Lung (tissue), 11 donors: ENCODE measurements at regions not wholly inside any gene's neighbourhood (a gene's known extent, or its start where the extent isn't known, plus 50 kb on each side); places are given as distances from the start of the nearest gene placed in this dataset.

Experiments used
- ATAC-seq: fragments of 200-7000 bp; cut with Tn5 transposase; one replicate; pipeline ENCODE4 v1.9.1; 2020; ENCODE audit warnings: moderate number of reproducible peaks; ENCODE audit not compliant: insufficient read depth, low FRiP score
- DNase-seq, 3 donors: peaks; one replicate each; pipeline ENCODE4 v3.0.0-alpha.2; 2013 to 2017
- H3K27ac ChIP-seq, 2 donors: one replicate each; pipeline ENCODE4 v1.5.1; 2013; ENCODE audit warnings: mild to moderate bottlenecking in 2 of 2, moderate library complexity in 2 of 2, control low read depth in 1 of 2, inconsistent platforms in 1 of 2, low read depth in 1 of 2, low read length in 1 of 2
- H3K27me3 ChIP-seq, 3 donors: one replicate each; pipeline ENCODE4 v1.5.1; 2013; ENCODE audit warnings: low read length in 2 of 3; ENCODE audit not compliant: control insufficient read depth in 3 of 3, insufficient read depth in 3 of 3
- H3K36me3 ChIP-seq, 4 donors: one replicate each; pipeline ENCODE4 v1.5.1; 2013; ENCODE audit warnings: low read length in 4 of 4, mild to moderate bottlenecking in 1 of 4, moderate library complexity in 1 of 4; ENCODE audit not compliant: control insufficient read depth in 4 of 4, insufficient read depth in 4 of 4
- H3K4me1 ChIP-seq, 5 donors: one replicate each; pipeline ENCODE4 v1.5.1; 2013; ENCODE audit warnings: low read length in 5 of 5, mild to moderate bottlenecking in 2 of 5, moderate library complexity in 1 of 5; ENCODE audit not compliant: control insufficient read depth in 5 of 5, insufficient read depth in 5 of 5
- H3K4me3 ChIP-seq: one replicate; pipeline ENCODE4 v1.5.1; 2013; ENCODE audit warnings: mild to moderate bottlenecking, control low read depth, moderate library complexity
- H3K9ac ChIP-seq, 2 donors: one replicate each; pipeline ENCODE4 v1.5.1; 2013; ENCODE audit warnings: low read length in 2 of 2, control low read depth in 1 of 2; ENCODE audit not compliant: insufficient read depth in 1 of 2
- H3K9me3 ChIP-seq, 4 donors: one replicate each; pipeline ENCODE4 v1.5.1; 2013; ENCODE audit warnings: low read length in 3 of 4, mild to moderate bottlenecking in 1 of 4, moderate library complexity in 1 of 4; ENCODE audit not compliant: control insufficient read depth in 4 of 4, insufficient read depth in 3 of 4
- WGBS, 2 donors: extraction: QIAGEN DNeasy Blood & Tissue Kit; methylation state at CpG; one replicate each; pipeline ENCODE4 v1.1.7; 2013; 5-methylcytosine and 5-hydroxymethylcytosine counted together
- TF ChIP-seq, protein P1 (sequence below): IDR thresholded peaks from 2 replicates; pipeline ENCODE4 v1.5.1; 2012; ENCODE audit warnings: mild to moderate bottlenecking; ENCODE audit errors: control extremely low read depth, extremely low read depth
- donor health status: control.
- donor health status: control.
- donor health status: Bipolar disorder and iron deficiency.
- donor health status: healthy.
- donor health status: DM: yes; HTN: yes; CAD: no.

DNA sequence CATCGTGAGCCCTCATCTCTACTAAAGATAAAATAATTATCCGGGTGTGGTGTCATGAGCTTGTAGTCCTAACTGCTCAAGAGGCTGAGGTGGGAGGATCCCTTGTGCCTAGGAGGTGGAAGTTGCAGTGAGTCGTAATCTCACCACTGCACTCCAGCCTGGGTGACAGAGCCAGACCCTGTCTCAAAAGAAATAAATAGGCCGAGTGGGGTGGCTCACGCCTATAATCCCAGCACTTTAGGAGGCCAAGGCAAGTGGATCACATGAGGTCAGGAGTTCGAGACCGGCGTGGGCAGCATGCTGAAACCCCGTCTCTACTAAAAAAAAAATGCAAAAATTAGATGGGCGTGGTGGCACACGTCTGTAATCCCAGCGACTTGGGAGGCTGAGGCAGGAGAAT, 70.9 kb downstream of the RESF1 start:
- ATAC-seq (no peak), DNase-seq (no peak)
- TF ChIP-seq, protein P1, sequence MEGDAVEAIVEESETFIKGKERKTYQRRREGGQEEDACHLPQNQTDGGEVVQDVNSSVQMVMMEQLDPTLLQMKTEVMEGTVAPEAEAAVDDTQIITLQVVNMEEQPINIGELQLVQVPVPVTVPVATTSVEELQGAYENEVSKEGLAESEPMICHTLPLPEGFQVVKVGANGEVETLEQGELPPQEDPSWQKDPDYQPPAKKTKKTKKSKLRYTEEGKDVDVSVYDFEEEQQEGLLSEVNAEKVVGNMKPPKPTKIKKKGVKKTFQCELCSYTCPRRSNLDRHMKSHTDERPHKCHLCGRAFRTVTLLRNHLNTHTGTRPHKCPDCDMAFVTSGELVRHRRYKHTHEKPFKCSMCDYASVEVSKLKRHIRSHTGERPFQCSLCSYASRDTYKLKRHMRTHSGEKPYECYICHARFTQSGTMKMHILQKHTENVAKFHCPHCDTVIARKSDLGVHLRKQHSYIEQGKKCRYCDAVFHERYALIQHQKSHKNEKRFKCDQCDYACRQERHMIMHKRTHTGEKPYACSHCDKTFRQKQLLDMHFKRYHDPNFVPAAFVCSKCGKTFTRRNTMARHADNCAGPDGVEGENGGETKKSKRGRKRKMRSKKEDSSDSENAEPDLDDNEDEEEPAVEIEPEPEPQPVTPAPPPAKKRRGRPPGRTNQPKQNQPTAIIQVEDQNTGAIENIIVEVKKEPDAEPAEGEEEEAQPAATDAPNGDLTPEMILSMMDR: no peak
- Histone ChIP-seq H3K9me3 (no peaks in the 10 kb centered on the region), H3K4me3 (no peak overlapping the region), H3K27me3 (no peaks in the 10 kb centered on the region), H3K27ac (no peak overlapping the region), H3K4me1 (peaks cover 0 to 12% (median 7%) of the 10 kb centered on the region in 5 donors), H3K9ac (no peak overlapping the region), H3K36me3 (no peaks in the 10 kb centered on the region)
- WGBS, 2 donors: 95 to 96% methylated on average over 12 of the region's 12 CpGs

DNA sequence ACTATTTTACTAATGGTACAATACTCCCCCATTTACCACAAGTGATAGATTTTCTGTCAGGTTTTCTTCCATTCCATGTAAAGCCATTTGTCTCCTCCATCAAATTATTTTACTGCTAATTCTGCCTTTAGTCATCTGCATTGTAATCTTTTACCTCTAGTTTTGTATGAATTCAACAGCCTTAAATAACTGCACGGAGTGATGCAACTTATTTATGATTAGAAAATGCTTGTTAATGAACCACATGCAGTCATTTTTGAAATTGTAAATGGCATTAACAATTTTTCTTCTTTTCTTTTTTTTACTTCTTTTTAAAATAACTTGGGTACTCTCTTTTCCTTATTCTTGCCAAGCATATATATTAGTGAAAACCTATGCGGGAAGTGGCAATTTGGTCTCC, 71.5 kb downstream of the RESF1 start:
- 47 to 57% methylated on average over 2 of the region's 2 CpGs for WGBS, 2 donors
- H3K4me1 ChIP-seq: peaks cover 0 to 12% (median 7%) of the 10 kb centered on the region in 5 donors
- ATAC-seq: no peak

DNA sequence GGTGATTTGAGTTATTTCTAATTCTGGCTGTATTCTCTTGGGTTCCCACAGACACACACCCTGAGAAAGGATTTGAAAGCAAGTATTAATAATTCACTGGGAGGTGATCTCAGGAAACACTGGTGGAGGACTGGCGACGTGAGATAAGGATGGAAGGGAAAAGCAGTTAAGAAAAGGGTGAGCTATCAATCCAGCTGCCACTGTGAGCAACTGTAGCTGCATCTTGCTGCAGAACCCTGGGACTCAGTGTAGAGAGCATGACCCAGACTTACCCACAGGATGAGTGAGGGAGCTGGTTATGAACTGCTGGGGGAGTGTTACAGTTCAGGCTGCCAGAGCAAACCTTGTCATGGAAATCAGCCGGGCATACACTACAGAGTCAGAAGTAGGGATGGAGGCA, 71.9 kb downstream of the RESF1 start:
- Histone ChIP-seq H3K27ac (no peak overlapping the region), H3K9ac (no peak overlapping the region), H3K27me3 (no peaks in the 10 kb centered on the region), H3K36me3 (no peaks in the 10 kb centered on the region), H3K4me3 (no peak overlapping the region), H3K4me1 (peaks cover 0 to 12% (median 7%) of the 10 kb centered on the region in 5 donors), H3K9me3 (no peaks in the 10 kb centered on the region)
- DNase-seq: no peak
- ATAC-seq: no peak
- 24 to 39% methylated on average over 3 of the region's 3 CpGs for WGBS, 2 donors
- TF ChIP-seq, protein P1: no peak

More for the DNA sequence above, 71.5 kb downstream of the RESF1 start:
- no peak overlapping the region for H3K27ac ChIP-seq
- H3K9ac ChIP-seq: no peak overlapping the region
- H3K36me3 ChIP-seq: no peaks in the 10 kb centered on the region
- no peak for DNase-seq
- H3K9me3 ChIP-seq: no peaks in the 10 kb centered on the region
- no peak overlapping the region for H3K4me3 ChIP-seq
- TF ChIP-seq, protein P1: no peak
- H3K27me3 ChIP-seq: no peaks in the 10 kb centered on the region

DNA sequence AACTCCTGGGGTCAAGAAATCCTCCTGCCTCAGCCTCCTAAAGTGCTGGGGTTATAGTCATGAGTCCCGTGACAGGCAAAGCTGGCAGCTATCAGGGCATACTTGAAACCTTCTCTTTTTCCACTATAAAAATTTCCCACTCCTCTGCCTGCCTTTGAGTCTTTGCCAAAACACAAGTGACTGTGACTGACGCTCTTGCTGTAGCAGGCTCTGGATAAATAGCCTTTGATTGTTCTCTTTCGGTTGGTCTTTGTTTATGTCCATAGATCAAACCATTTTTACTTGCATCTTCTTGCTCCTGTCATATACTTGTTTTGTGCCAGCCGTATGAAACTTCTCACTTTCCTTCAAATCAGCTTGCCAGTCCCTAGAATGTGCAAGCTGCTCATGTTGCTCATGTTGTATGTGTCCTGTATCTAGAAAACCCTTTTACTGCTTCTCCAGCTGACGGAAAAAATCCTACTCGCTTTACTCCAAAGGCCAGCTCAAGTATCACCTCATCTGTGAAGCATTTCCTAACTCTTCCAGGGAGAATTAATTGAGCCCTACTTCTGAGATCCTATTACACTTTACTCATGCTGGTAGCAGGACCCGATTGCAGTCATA, 73.1 kb downstream of the RESF1 start:
- H3K9ac ChIP-seq: peak overlapping the region in 1 of 2 donors; percentile 32
- no peak overlapping the region for H3K4me3 ChIP-seq
- TF ChIP-seq, protein P1: no peak
- peaks cover 0 to 12% (median 7%) of the 10 kb centered on the region in 5 donors for H3K4me1 ChIP-seq
- no peaks in the 10 kb centered on the region for H3K36me3 ChIP-seq
- H3K9me3 ChIP-seq: no peaks in the 10 kb centered on the region
- DNase-seq (peak in 2 of 3 donors; percentile 77 to 81), ATAC-seq (no peak)
- 58 to 69% methylated on average over 7 of the region's 7 CpGs for WGBS, 2 donors
- H3K27me3 ChIP-seq: no peaks in the 10 kb centered on the region
- H3K27ac ChIP-seq: no peak overlapping the region
